Peyer's patch (tissue), 4 donors: ENCODE measurements at regions not wholly inside any gene's neighbourhood (a gene's known extent, or its start where the extent isn't known, plus 50 kb on each side); places are given as distances from the start of the nearest gene placed in this dataset.

Source experiments
- DNase-seq, 3 donors: peaks; one replicate each; pipeline ENCODE4 v3.0.0-alpha.2; 2017 to 2019
- H3K27ac ChIP-seq, 4 donors: fragments of 200-600 bp; sonication (generic); one replicate each; pipeline ENCODE4 v1.5.1; 2016 to 2019
- H3K27me3 ChIP-seq, 2 donors: fragments of 200-600 bp; sonication (generic); one replicate each; pipeline ENCODE4 v1.5.1; 2019
- H3K36me3 ChIP-seq, 3 donors: fragments of 200-600 bp; sonication (generic); one replicate each; pipeline ENCODE4 v1.5.1; 2016 to 2019
- H3K4me1 ChIP-seq, 4 donors: fragments of 200-600 bp; sonication (generic); one replicate each; pipeline ENCODE4 v1.5.1; 2016 to 2019
- H3K4me3 ChIP-seq, 4 donors: fragments of 200-600 bp; sonication (generic); 1 replicate in 3 of 4; 2 replicates in 1 of 4; pipeline ENCODE4 v1.5.1; 2016 to 2019; ENCODE audit warnings: mild to moderate bottlenecking in 1 of 4
- H3K9me3 ChIP-seq, 4 donors: fragments of 200-600 bp; sonication (generic); one replicate each; pipeline ENCODE4 v1.5.1; 2016 to 2019; ENCODE audit warnings: mild to moderate bottlenecking in 1 of 4
- CTCF ChIP-seq, 6 experiments: fragments of 450-650 bp in 4 of 6; fragments of 200-600 bp in 2 of 6; sonication (generic) in 1 of 6; IDR thresholded peaks; one replicate each; pipeline ENCODE4 v1.5.1; 2017 to 2019; ENCODE audit warnings: antibody characterized with exemption in 6 of 6, mild to moderate bottlenecking in 3 of 6, moderate library complexity in 1 of 6
- POLR2A ChIP-seq, 2 donors: fragments of 450-650 bp; IDR thresholded peaks; one replicate each; pipeline ENCODE4 v1.5.1; 2017; ENCODE audit warnings: antibody characterized with exemption in 2 of 2, mild to moderate bottlenecking in 2 of 2, moderate library complexity in 2 of 2

GRCh38 chr4:58766763-58767162 lies 1656.6 kb upstream of the IGFBP7 start:
- H3K4me3 ChIP-seq, result no peak overlapping the region
- no peaks in the 10 kb centered on the region for H3K4me1 ChIP-seq
- H3K27me3 ChIP-seq, result no peaks in the 10 kb centered on the region
- DNase-seq, result no peak
- TF ChIP-seq CTCF (IDR thresholded peaks at IDR 0.05) (no peak), POLR2A (IDR thresholded peaks at IDR 0.05) (no peak)
- no peaks in the 10 kb centered on the region for H3K9me3 ChIP-seq
- H3K27ac ChIP-seq, result no peak overlapping the region
- H3K36me3 ChIP-seq, result no peaks in the 10 kb centered on the region

DNA sequence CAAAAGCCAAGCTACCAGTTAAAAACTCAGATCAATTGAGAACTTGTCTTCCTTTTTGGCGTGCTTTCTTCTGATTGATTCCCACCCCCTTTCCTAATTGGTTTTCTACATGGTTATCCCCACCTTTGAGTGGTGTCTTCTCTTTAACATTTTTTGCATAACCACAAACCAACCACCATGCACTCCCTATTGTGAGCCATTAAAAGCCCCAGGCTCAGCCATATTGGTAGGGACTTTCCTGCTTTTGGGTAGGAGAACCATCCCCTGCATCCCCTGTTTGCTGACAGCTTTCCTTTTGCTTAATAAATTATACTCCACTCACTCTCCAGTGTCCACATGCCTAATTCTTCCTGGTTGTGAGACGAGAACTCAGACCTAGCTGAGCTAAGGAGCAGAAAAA lies 1651.4 kb upstream of the IGFBP7 start:
- Histone ChIP-seq H3K9me3 (no peaks in the 10 kb centered on the region), H3K4me3 (no peak overlapping the region), H3K4me1 (no peaks in the 10 kb centered on the region), H3K27me3 (no peaks in the 10 kb centered on the region), H3K27ac (no peak overlapping the region), H3K36me3 (no peaks in the 10 kb centered on the region)
- no peak for DNase-seq
- TF ChIP-seq POLR2A (IDR thresholded peaks at IDR 0.05) (no peak), CTCF (IDR thresholded peaks at IDR 0.05) (no peak)

DNA sequence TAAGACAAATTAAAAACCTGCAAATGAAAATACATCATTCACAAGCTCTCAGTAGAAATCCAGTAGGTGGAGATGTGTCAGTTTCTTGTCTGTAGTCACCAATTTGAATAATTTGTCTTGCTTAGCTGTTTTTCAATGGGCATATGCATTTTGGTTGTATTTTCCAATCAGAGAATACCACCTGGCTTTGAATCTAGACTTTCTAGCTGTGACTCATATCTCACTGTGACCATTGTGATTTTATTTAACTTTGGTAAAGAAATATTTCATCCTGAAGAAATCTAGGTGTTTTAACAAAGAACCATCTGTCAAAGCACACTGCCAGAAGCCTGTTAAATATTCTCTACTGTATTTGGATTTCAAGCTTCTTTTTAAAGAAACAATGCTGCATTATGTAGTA lies 1650.6 kb upstream of the IGFBP7 start:
- no peak for TF ChIP-seq CTCF (IDR thresholded peaks at IDR 0.05)
- TF ChIP-seq POLR2A (IDR thresholded peaks at IDR 0.05), result no peak
- Histone ChIP-seq H3K9me3 (no peaks in the 10 kb centered on the region), H3K4me1 (no peaks in the 10 kb centered on the region), H3K36me3 (no peaks in the 10 kb centered on the region), H3K27me3 (no peaks in the 10 kb centered on the region), H3K27ac (no peak overlapping the region), H3K4me3 (no peak overlapping the region)
- no peak for DNase-seq

DNA sequence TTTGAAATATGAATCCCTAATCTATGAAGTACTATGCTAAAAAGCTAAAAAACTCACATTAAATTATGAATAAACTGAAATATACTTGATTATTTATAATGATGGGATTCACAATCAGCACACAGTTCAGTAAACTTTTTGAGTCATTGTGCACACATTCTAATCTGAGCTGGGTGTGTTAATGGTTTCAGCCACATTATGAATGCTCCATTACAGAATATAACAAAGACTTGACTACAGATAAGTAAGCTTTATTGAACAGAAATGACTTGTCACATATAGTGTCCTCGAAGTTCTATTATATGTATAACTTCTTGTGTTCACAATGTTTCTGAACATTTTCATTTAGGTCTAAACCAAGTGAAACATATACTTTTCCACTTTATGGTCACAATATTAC lies 1649.9 kb upstream of the IGFBP7 start:
- no peaks in the 10 kb centered on the region for H3K4me1 ChIP-seq
- DNase-seq, result no peak
- H3K9me3 ChIP-seq, result no peaks in the 10 kb centered on the region
- no peak overlapping the region for H3K27ac ChIP-seq
- no peak overlapping the region for H3K4me3 ChIP-seq
- TF ChIP-seq CTCF (IDR thresholded peaks at IDR 0.05) (no peak), POLR2A (IDR thresholded peaks at IDR 0.05) (no peak)
- no peaks in the 10 kb centered on the region for H3K36me3 ChIP-seq
- no peaks in the 10 kb centered on the region for H3K27me3 ChIP-seq

- Histone ChIP-seq H3K27ac (no peak overlapping the region), H3K27me3 (no peaks in the 10 kb centered on the region), H3K4me1 (peaks cover 0 to 6% (median 0%) of the 10 kb centered on the region in 4 donors), H3K4me3 (peak overlapping the region in 1 of 4 donors; percentile 28), H3K9me3 (no peaks in the 10 kb centered on the region), H3K36me3 (no peaks in the 10 kb centered on the region)
- DNase-seq, result peak in 2 of 3 donors; percentile 78
- TF ChIP-seq POLR2A (IDR thresholded peaks at IDR 0.05) (no peak), CTCF (IDR thresholded peaks at IDR 0.05) (peak in 1 of 6 experiments; percentile 1)
Measured at GRCh38 chr4:58749206-58749605, 1639.0 kb upstream of the IGFBP7 start.

DNA sequence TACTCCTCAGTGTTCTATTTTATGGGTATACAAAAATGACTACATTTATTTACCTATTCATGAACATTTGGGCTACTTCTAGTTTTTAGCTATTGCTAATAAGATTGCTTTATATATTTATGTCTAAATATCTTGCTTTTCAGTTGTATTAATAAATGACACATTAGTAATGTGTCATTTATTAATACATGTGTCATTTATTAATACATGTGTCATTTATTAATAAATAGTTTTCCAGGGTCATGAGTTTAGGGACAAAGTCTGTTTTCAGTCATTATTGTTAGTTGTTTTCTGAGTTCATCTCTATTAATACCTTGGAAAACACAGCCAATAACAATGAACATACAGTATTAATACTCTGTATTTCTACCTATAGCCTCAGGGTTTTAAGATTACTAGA lies 1630.7 kb upstream of the IGFBP7 start:
- Histone ChIP-seq H3K36me3 (no peaks in the 10 kb centered on the region), H3K9me3 (no peaks in the 10 kb centered on the region), H3K27ac (no peak overlapping the region), H3K27me3 (no peaks in the 10 kb centered on the region), H3K4me1 (no peaks in the 10 kb centered on the region), H3K4me3 (no peak overlapping the region)
- TF ChIP-seq POLR2A (IDR thresholded peaks at IDR 0.05) (no peak), CTCF (IDR thresholded peaks at IDR 0.05) (no peak)
- no peak for DNase-seq
